ENCODE measurements at regions not wholly inside any gene's neighbourhood (a gene's known extent, or its start where the extent isn't known, plus 50 kb on each side); places are given as distances from the start of the nearest gene placed in this dataset.

DNA sequence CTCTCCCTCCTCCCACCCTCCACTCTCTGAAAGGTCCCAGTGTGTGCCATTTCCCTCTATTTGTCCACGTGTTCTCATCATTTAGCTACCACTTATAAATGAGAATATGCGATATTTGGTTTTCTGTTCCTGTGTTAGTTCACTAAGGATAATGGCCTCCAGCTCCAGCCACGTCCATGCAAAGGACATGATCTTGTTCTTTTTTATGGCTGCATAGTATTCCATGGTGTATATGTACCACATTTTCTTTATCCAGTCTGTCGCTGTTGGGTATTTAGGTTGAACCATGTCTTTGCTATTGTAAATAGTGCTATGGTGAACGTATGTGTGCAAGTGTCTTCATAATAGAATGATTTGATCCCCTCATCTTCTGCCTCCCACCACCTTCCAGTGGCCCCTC is 183.7 kb upstream of the AUTS2 start:
- no peak for TF ChIP-seq POLR2A (IDR thresholded peaks at IDR 0.05)
- TF ChIP-seq, protein P1, sequence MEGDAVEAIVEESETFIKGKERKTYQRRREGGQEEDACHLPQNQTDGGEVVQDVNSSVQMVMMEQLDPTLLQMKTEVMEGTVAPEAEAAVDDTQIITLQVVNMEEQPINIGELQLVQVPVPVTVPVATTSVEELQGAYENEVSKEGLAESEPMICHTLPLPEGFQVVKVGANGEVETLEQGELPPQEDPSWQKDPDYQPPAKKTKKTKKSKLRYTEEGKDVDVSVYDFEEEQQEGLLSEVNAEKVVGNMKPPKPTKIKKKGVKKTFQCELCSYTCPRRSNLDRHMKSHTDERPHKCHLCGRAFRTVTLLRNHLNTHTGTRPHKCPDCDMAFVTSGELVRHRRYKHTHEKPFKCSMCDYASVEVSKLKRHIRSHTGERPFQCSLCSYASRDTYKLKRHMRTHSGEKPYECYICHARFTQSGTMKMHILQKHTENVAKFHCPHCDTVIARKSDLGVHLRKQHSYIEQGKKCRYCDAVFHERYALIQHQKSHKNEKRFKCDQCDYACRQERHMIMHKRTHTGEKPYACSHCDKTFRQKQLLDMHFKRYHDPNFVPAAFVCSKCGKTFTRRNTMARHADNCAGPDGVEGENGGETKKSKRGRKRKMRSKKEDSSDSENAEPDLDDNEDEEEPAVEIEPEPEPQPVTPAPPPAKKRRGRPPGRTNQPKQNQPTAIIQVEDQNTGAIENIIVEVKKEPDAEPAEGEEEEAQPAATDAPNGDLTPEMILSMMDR (IDR thresholded peaks at IDR 0.05) = no peak
